GM12892 (cell line): ENCODE measurements at regions not wholly inside any gene's neighbourhood (a gene's known extent, or its start where the extent isn't known, plus 50 kb on each side); places are given as distances from the start of the nearest gene placed in this dataset.

ENCODE experiments used
- POLR2A ChIP-seq: IDR thresholded peaks from 2 replicates; pipeline ENCODE4 v1.6.1; 2011; ENCODE audit warnings: low read depth, low read length, control low read depth
- POLR2AphosphoS5 ChIP-seq: IDR thresholded peaks from 2 replicates; pipeline ENCODE4 v1.6.1; 2011; ENCODE audit warnings: low read depth, low read length, control low read depth
- TAF1 ChIP-seq: IDR thresholded peaks from 2 replicates; pipeline ENCODE4 v1.6.1; 2011; ENCODE audit warnings: low read depth, mild to moderate bottlenecking, control low read depth, low read length, borderline replicate concordance

- TF ChIP-seq POLR2A (no peak), TAF1 (no peak), POLR2AphosphoS5 (no peak)
Observed at GRCh38 chr2:5098286-5098685, 593.9 kb upstream of the SOX11 start.
